PFSK-1 (cell line): ENCODE measurements at regions not wholly inside any gene's neighbourhood (a gene's known extent, or its start where the extent isn't known, plus 50 kb on each side); places are given as distances from the start of the nearest gene placed in this dataset.

ENCODE experiments used
- POLR2AphosphoS5 ChIP-seq: IDR thresholded peaks from 2 replicates; pipeline ENCODE4 v1.6.1; 2012; ENCODE audit warnings: low read depth, mild to moderate bottlenecking, control low read depth, low read length, moderate library complexity
- TAF1 ChIP-seq: IDR thresholded peaks from 2 replicates; pipeline ENCODE4 v1.6.1; 2012; ENCODE audit warnings: low read length, control low read depth, borderline replicate concordance; ENCODE audit not compliant: insufficient read depth
- TF ChIP-seq, protein P1 (sequence below), 2 experiments: IDR thresholded peaks; 2 replicates each; pipeline versions ENCODE4 v1.6.1 to v1.8.0; 2011 to 2012; ENCODE audit warnings: low read depth in 2 of 2, low read length in 2 of 2, control low read depth in 1 of 2, inconsistent platforms in 1 of 2, mild to moderate bottlenecking in 1 of 2, moderate library complexity in 1 of 2; ENCODE audit not compliant: insufficient read depth in 1 of 2

DNA sequence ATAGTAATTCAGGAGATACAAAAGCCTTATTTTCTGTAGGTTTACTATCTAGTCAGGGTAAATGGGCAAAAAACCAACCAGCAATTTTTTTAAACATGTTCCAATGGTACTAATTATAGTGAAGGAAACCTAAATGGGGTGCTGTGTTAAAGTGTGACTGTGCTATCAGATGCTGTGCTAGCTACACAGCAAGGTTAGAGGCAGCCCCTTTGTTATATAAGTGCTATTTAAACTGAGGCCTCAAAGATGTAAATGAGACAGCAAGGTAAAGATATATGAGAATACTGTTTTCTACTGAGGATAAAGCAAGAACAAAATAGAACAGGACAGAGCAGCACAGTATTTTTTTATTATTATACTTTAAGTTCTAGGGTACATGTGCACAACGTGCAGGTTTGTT is 305.4 kb upstream of the RGS18 start:
- TF ChIP-seq TAF1 (no peak), POLR2AphosphoS5 (no peak)
- TF ChIP-seq, protein P1, sequence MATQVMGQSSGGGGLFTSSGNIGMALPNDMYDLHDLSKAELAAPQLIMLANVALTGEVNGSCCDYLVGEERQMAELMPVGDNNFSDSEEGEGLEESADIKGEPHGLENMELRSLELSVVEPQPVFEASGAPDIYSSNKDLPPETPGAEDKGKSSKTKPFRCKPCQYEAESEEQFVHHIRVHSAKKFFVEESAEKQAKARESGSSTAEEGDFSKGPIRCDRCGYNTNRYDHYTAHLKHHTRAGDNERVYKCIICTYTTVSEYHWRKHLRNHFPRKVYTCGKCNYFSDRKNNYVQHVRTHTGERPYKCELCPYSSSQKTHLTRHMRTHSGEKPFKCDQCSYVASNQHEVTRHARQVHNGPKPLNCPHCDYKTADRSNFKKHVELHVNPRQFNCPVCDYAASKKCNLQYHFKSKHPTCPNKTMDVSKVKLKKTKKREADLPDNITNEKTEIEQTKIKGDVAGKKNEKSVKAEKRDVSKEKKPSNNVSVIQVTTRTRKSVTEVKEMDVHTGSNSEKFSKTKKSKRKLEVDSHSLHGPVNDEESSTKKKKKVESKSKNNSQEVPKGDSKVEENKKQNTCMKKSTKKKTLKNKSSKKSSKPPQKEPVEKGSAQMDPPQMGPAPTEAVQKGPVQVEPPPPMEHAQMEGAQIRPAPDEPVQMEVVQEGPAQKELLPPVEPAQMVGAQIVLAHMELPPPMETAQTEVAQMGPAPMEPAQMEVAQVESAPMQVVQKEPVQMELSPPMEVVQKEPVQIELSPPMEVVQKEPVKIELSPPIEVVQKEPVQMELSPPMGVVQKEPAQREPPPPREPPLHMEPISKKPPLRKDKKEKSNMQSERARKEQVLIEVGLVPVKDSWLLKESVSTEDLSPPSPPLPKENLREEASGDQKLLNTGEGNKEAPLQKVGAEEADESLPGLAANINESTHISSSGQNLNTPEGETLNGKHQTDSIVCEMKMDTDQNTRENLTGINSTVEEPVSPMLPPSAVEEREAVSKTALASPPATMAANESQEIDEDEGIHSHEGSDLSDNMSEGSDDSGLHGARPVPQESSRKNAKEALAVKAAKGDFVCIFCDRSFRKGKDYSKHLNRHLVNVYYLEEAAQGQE (IDR thresholded peaks at IDR 0.05; ENCODE audit: insufficient read depth in 1 of 2, low read depth in 2 of 2, low read length in 2 of 2), result no peak
